C4-2B (cell line): ENCODE measurements at regions not wholly inside any gene's neighbourhood (a gene's known extent, or its start where the extent isn't known, plus 50 kb on each side); places are given as distances from the start of the nearest gene placed in this dataset.

Experiments
- ZFX ChIP-seq: fragments of 450-650 bp; IDR thresholded peaks from 2 replicates; pipeline ENCODE4 v1.6.1; 2017
- TF ChIP-seq, protein P1 (sequence below): fragments of 450-650 bp; conservative IDR thresholded peaks from 2 replicates; pipeline ENCODE4 v1.5.1; 2017; ENCODE audit warnings: mild to moderate bottlenecking

DNA sequence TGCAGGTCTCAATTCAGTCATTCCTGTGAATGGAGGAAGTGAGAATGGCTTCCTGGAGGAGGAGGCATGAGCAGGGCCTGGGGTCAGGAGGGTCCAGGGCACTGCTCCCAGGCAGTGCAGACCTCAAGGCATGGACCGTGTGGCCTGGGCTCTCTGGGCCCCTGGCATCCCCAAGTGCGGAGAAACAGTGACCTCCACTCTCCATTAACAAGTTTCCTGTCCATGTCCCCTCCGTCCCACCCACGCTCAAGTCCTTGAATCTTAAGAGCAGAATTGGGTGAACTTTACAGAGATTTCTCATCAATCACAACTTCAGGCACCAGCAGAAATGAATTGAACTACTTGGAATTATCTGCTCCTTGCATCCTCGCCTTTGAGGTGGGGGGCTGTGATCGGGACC lies 211.1 kb downstream of the NPHP4 start:
- TF ChIP-seq, protein P1, sequence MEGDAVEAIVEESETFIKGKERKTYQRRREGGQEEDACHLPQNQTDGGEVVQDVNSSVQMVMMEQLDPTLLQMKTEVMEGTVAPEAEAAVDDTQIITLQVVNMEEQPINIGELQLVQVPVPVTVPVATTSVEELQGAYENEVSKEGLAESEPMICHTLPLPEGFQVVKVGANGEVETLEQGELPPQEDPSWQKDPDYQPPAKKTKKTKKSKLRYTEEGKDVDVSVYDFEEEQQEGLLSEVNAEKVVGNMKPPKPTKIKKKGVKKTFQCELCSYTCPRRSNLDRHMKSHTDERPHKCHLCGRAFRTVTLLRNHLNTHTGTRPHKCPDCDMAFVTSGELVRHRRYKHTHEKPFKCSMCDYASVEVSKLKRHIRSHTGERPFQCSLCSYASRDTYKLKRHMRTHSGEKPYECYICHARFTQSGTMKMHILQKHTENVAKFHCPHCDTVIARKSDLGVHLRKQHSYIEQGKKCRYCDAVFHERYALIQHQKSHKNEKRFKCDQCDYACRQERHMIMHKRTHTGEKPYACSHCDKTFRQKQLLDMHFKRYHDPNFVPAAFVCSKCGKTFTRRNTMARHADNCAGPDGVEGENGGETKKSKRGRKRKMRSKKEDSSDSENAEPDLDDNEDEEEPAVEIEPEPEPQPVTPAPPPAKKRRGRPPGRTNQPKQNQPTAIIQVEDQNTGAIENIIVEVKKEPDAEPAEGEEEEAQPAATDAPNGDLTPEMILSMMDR = no peak
- no peak for TF ChIP-seq ZFX
